HG02943 (cell line): ENCODE measurements at regions not wholly inside any gene's neighbourhood (a gene's known extent, or its start where the extent isn't known, plus 50 kb on each side); places are given as distances from the start of the nearest gene placed in this dataset.

Experiments
- ATAC-seq: cut with Tn5 transposase; IDR thresholded peaks from one replicate; pipeline ENCODE4 v1.9.1; 2021; ENCODE audit warnings: mild to moderate bottlenecking, low read depth, moderate library complexity; ENCODE audit not compliant: unreplicated experiment

- ATAC-seq, result no peak
Measured at GRCh38 chr3:6113338-6113737, 747.6 kb upstream of the GRM7 start.

- no peak for ATAC-seq
Measured at GRCh38 chr3:6119367-6119766, 741.5 kb upstream of the GRM7 start.

- no peak for ATAC-seq
Measured at GRCh38 chr3:6120786-6121185, 740.1 kb upstream of the GRM7 start.

GRCh38 chr3:6124875-6125274 is 736.0 kb upstream of the GRM7 start:
- no peak for ATAC-seq

GRCh38 chr3:6125520-6125919 is 735.4 kb upstream of the GRM7 start:
- no peak for ATAC-seq

GRCh38 chr3:6132684-6133432 is 728.1 kb upstream of the GRM7 start:
- no peak for ATAC-seq

GRCh38 chr3:6142707-6143106 is 718.2 kb upstream of the GRM7 start:
- no peak for ATAC-seq

- ATAC-seq, result no peak
Measured at GRCh38 chr3:6147883-6148282, 713.0 kb upstream of the GRM7 start.

- ATAC-seq, result no peak
Measured at GRCh38 chr3:6155650-6156338, 705.1 kb upstream of the GRM7 start.

GRCh38 chr3:6165951-6166350 is 695.0 kb upstream of the GRM7 start:
- no peak for ATAC-seq

GRCh38 chr3:6168256-6168655 is 692.7 kb upstream of the GRM7 start:
- ATAC-seq, result no peak

GRCh38 chr3:6172871-6173642 is 687.9 kb upstream of the GRM7 start:
- no peak for ATAC-seq

- ATAC-seq, result no peak
Measured at GRCh38 chr3:6177417-6177816, 683.5 kb upstream of the GRM7 start.

GRCh38 chr3:6179761-6180160 is 681.2 kb upstream of the GRM7 start:
- ATAC-seq, result no peak

GRCh38 chr3:6180171-6180570 is 680.7 kb upstream of the GRM7 start:
- ATAC-seq, result no peak

- no peak for ATAC-seq
Measured at GRCh38 chr3:6182476-6182875, 678.4 kb upstream of the GRM7 start.

- no peak for ATAC-seq
Measured at GRCh38 chr3:6182909-6183308, 678.0 kb upstream of the GRM7 start.

GRCh38 chr3:6189384-6189783 is 671.5 kb upstream of the GRM7 start:
- ATAC-seq, result no peak

- ATAC-seq, result no peak
Measured at GRCh38 chr3:6204891-6205290, 656.0 kb upstream of the GRM7 start.

- no peak for ATAC-seq
Measured at GRCh38 chr3:6216135-6217026, 644.5 kb upstream of the GRM7 start.
